ENCODE measurements at regions not wholly inside any gene's neighbourhood (a gene's known extent, or its start where the extent isn't known, plus 50 kb on each side); places are given as distances from the start of the nearest gene placed in this dataset.

DNA sequence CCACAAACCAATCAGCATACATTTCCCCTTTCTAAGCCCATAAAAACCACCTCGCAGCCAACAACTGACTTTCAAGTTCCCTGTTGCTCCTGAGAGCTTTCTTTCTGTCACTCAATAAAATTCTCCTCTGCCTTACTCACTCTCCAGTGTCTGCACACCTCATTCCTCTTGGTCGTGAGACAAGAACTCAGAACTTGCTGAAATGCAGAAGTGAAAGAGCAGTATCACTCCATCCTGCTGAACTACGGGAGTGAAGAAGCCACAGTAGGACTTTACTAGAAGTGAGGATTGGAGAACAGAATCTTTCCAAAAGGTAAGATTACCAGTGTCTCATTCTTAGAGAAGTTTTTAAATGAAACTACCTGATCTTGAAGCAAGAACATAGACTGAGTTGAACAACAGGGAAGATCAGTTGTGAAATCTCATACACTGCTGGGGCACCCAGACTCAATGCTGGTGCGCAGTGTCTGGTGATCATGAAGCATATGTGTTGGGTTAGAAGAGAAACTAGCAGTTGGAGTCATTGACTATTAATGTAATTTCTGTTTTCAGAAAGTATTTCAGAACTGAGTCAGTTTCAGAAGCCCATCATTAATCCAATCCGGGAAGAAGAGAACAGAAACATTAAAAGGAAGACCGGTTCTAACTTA lies 726.9 kb upstream of the TMPRSS15 start:
- no peak for TF ChIP-seq L3MBTL2 (conservative IDR thresholded peaks at IDR 0.05)
- no peak for TF ChIP-seq PKNOX1 (IDR thresholded peaks at IDR 0.05)
- TF ChIP-seq BHLHE40 (IDR thresholded peaks at IDR 0.05; ENCODE audit: borderline replicate concordance): no peak
- no peak for TF ChIP-seq SP1 (IDR thresholded peaks at IDR 0.05)
- no peak for TF ChIP-seq CTBP1 (IDR thresholded peaks at IDR 0.05; ENCODE audit: borderline replicate concordance)
- no peak for TF ChIP-seq ARNT (IDR thresholded peaks at IDR 0.05)
- TF ChIP-seq FOXM1 (IDR thresholded peaks at IDR 0.05; ENCODE audit: borderline replicate concordance): no peak

Measured in HEK293T (cell line).